CD4-positive, alpha-beta T cell treated with Interleukin-15 for 4 hours (primary cell): ENCODE measurements at regions not wholly inside any gene's neighbourhood (a gene's known extent, or its start where the extent isn't known, plus 50 kb on each side); places are given as distances from the start of the nearest gene placed in this dataset.
"Not testable (repeated sequence)": the region's sequence is repeated elsewhere in the genome, so short reads cannot be mapped to it uniquely, and the experiment has no call there.

Experiments used
- DNase-seq: peaks from one replicate; pipeline ENCODE4 v3.0.0-alpha.2; 2020; ENCODE audit warnings: low spot score

GRCh38 chr21:10366210-10366609 lies 155.2 kb upstream of the TPTE start:
- not testable (repeated sequence) for DNase-seq

- DNase-seq, result not testable (repeated sequence)
Measured at GRCh38 chr21:10367586-10367985, 153.8 kb upstream of the TPTE start.

GRCh38 chr21:10368323-10368798 lies 153.0 kb upstream of the TPTE start:
- DNase-seq, result not testable (repeated sequence)

- not testable (repeated sequence) for DNase-seq
Measured at GRCh38 chr21:10369289-10369688, 152.1 kb upstream of the TPTE start.

- not testable (repeated sequence) for DNase-seq
Measured at GRCh38 chr21:10377758-10378157, 143.6 kb upstream of the TPTE start.

GRCh38 chr21:10379816-10380215 lies 141.6 kb upstream of the TPTE start:
- not testable (repeated sequence) for DNase-seq

GRCh38 chr21:10381687-10382060 lies 139.7 kb upstream of the TPTE start:
- not testable (repeated sequence) for DNase-seq

- DNase-seq, result not testable (repeated sequence)
Measured at GRCh38 chr21:10382135-10382534, 139.2 kb upstream of the TPTE start.

GRCh38 chr21:10382580-10382979 lies 138.8 kb upstream of the TPTE start:
- DNase-seq, result not testable (repeated sequence)

GRCh38 chr21:10383571-10383970 lies 137.8 kb upstream of the TPTE start:
- not testable (repeated sequence) for DNase-seq

GRCh38 chr21:10384304-10384861 lies 137.0 kb upstream of the TPTE start:
- not testable (repeated sequence) for DNase-seq

- not testable (repeated sequence) for DNase-seq
Measured at GRCh38 chr21:10385202-10385601, 136.2 kb upstream of the TPTE start.

GRCh38 chr21:10385898-10386527 lies 135.4 kb upstream of the TPTE start:
- DNase-seq, result not testable (repeated sequence)

GRCh38 chr21:10387692-10388450 lies 133.5 kb upstream of the TPTE start:
- DNase-seq, result not testable (repeated sequence)

GRCh38 chr21:10388625-10389024 lies 132.8 kb upstream of the TPTE start:
- not testable (repeated sequence) for DNase-seq

- not testable (repeated sequence) for DNase-seq
Measured at GRCh38 chr21:10392301-10392700, 129.1 kb upstream of the TPTE start.

GRCh38 chr21:10395963-10396362 lies 125.4 kb upstream of the TPTE start:
- DNase-seq, result not testable (repeated sequence)

- not testable (repeated sequence) for DNase-seq
Measured at GRCh38 chr21:10397495-10397915, 123.9 kb upstream of the TPTE start.

GRCh38 chr21:10398692-10399489 lies 122.5 kb upstream of the TPTE start:
- DNase-seq, result not testable (repeated sequence)

- DNase-seq, result not testable (repeated sequence)
Measured at GRCh38 chr21:10400622-10401361, 120.6 kb upstream of the TPTE start.

- not testable (repeated sequence) for DNase-seq
Measured at GRCh38 chr21:10402461-10402860, 118.9 kb upstream of the TPTE start.
